GM18511 (cell line): ENCODE measurements at regions not wholly inside any gene's neighbourhood (a gene's known extent, or its start where the extent isn't known, plus 50 kb on each side); places are given as distances from the start of the nearest gene placed in this dataset.
"Not testable (repeated sequence)": the region's sequence is repeated elsewhere in the genome, so short reads cannot be mapped to it uniquely, and the experiment has no call there.

Source experiments
- ATAC-seq: cut with Tn5 transposase; IDR thresholded peaks from one replicate; pipeline ENCODE4 v1.9.1; 2021; ENCODE audit warnings: mild to moderate bottlenecking, moderate library complexity; ENCODE audit not compliant: unreplicated experiment

DNA sequence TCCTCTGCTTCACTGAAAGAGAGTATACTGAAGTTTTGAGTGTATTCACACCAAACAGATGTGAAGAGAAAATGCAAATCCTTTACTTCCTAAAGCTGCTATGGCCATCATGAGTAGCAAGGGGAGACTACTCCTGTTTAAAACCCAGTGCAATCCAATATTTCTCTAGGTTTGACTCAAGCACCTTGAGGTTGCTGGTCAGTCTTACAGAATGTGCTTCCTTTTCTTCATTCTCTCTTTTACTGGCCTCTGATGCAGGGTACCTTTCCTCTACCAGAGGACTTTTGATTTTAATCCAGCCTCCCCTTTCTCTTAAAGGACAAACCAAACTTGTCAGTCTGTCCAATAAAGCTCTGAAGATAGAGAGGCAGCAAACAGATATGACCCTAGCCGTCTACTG is 98.1 kb upstream of the TLE4 start:
- no peak for ATAC-seq

DNA sequence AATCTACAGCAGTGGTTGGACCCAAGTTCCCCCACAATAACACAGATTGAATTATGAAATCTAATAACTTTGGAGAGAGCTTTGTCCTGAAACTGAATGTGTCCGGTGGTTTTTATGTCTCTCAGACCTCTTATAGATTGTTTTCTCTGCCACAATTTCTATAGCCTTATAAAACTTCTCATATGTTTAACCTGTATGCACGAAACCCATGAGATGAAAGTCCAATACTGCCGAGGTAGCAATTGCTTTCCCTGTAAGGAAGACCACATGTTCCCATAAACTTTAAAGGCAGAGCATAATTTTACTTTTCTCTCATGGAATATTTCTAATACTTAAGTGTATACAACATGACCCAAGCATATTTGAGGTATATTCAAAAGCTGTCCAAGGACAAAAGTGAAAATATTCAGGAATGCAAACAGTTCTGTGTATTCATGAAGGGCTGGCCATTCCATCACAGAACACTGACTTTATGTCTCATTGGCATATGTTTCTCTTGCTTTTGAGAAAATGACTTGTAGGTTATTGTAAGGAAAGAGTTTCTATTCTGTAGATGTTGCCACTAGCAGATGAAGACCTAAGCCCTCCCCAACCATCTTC is 94.4 kb upstream of the TLE4 start:
- no peak for ATAC-seq

DNA sequence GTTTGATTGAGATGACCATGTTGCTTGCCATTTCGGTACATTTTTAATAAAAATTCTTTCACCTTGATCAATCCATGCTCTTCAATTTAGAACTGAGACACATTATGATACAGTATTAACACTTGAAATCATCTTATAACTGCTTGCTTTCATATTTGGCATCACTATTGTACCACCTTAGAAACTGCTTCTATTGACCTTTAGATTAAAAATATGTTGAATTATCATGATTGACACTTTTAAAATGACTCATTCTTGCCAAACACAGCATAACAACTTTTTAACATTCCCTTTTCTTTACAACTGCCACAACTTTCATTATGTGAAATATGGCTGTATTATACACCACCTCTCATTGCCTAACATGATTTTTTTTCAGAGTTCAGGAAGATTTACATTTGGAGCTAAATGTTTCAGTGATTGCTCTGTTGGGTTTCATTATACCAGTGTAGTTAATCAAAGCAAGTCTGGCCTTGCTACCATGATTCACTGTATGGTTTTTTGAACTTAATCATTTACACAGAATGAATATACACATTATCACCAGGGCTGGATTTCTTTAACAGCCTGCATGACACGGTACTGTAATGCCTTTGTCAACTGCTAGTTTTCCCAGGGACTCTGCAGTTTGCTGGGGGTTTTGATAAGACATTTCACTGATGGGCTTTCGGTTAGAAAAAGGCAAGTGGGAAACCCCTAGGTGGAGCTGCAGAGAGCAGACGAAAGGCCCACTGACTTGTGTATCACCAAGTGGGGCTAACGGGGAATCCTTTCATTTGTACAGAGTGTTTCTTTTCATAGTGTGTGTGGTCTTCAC is 93.6 kb upstream of the TLE4 start:
- peak; percentile 81 for ATAC-seq

DNA sequence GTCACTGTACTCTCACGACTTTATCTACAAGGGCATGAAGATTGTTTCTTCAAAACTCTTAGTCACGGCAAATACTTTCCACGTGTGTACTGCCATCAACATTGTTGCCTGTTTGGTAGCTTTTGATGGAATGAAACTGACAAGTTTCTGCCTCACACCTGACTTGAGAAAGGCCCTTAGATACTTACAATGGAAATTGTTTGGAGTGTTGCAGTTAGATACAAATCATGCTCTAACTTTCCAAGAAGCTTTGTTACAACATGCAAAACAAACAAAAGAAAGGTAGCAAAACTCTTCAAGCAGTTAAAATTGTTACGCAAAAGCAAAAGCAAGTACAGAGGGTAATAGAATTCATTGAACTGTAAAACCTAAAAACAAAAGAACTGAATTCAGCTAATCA is 91.1 kb upstream of the TLE4 start:
- no peak for ATAC-seq

DNA sequence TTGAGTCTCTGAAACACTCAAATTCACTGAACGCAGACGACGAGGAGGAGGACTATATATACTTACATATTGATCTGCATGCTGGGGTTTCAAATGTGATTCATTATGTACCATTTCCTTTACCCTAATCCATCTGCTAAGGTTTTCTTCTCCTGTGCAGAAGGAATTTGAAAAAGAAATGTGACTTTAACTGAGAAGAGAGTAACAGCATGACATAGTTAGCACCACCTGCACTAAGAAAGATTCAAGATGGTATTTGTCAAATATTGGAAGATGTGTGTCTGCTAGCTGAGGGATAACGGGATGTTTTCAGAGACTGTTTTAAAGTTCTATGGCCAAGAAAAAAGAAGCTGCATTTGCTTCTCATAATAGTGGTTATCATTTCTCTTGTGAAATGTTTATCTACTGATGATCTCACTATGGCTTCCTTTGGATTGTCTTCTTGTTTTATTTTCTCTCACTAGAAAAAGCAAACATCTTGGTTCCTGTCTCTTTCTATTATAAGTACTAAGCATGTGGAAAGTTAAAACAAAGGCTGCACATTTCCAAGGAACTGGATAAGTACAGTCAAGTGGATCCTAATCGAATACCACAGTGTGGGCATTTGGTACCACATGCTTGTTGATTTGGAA is 89.8 kb upstream of the TLE4 start:
- no peak for ATAC-seq

DNA sequence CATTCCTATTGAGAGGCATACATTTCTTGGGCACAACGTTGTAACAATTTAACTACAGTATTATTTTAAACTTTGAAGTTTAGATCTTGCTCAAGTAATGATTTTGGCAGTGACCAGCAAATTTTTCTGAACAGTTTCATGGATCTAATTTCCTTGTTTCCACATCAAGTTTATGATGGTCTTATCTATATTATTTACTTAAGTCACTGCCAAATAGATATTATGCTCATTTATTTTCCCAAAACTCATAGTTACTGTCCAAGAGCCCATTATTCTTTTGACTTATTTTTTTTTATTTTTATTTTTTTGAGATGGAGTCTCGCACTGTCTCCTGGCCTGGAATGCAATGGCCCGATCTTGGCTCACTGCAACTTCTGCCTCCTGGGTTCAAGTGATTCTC is 86.5 kb upstream of the TLE4 start:
- no peak for ATAC-seq

DNA sequence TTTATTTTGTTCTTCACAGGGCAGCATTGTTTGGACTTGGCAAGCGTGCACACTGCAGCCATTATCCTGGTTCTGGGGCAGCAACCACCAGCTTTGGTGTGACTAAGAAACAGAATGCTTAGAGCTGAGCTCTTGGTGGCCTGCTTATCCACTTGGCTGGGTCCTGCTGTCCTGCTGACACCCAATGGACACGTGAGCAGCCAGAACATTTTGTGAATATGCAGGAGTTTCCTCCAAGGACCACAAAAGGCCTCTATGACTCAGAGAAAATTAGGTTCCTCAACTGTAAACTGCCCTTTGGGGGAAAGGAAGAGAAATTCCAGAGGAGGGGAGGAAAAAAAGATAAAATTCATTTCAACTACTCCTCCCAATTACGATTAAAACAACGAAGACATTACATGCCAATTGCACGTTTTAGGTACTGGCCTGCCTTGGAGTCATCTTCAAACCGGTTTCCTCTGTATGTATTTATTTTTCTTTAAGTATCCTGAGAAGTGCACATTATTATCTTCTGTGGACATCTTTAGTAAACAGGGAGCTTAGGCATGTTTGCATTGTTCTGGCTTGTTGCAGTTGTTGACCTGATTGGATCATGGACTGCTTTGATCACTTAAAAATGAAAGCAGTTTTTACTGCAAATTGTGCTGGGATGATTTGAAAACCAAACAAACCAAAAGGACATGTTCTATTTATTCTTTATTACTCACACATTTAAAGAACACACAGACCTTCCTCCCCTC is 82.3 kb upstream of the TLE4 start:
- ATAC-seq, result no peak

DNA sequence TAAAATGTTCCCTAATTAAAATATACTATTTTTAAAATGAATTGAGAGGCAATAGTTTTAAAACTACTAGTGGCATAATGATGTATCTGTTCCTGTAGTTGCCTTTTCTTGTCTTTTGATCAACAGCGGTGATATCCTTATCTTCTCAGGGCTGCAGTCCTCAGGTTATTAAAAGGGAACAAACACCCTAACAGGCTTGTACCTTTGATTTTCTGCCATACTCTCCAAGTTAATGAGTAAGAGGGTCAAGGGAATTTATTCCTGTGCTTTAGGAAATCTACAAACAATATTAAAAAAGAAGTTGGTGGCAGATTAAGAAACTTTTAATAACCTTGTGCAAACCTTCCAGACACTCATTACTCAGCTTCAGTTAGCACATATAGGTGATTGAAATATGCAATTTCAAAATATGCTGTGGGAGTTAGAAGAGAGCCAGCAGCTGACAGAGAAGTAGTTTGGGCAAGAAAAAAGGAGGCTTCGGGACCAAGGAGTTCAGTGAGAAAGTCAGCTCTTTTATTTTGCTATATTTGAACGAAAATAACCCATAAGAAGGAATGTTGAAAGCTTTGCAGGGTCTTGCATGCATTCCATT is 81.0 kb upstream of the TLE4 start:
- no peak for ATAC-seq

DNA sequence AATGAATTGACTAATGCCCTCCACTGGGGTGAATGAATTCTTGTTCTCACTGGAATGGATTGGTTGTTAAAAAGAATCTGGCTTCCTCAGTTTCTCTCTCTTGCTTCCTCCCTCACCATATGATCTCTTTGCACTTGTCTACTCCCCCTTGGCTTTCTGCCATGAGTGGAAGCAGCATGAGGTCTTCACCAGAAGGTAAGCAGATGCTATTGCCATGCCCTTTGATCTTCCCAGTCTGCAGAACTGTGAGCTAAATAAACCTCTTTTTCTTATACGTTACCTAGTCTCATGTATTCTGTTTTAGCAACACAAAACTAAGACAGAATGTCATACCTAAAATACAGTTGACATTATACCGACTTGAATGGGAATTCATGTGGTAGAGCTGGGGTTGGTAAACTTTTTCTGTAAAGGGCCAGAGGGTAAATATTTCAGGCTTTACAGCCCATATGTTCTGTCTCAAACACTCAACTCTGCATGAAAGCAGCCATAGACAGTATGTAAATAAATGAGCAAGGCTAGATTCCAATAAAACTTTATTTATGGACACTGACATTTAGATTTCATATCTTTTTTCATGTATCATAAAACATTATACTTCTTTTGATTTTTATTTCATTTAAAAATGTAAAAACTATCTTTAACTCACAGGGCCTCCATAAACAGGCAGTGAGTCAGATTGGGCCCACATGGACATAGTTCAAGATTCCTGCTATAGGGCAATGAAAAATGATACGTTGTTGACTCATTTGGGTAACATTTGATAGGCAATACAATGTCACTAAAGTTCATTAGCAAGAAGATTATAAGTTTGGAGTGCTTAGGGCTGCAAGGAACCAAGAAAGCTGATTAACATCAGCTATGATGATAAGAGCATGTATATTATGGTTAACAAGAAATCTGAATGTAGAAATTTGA is 79.4 kb upstream of the TLE4 start:
- ATAC-seq, result no peak

DNA sequence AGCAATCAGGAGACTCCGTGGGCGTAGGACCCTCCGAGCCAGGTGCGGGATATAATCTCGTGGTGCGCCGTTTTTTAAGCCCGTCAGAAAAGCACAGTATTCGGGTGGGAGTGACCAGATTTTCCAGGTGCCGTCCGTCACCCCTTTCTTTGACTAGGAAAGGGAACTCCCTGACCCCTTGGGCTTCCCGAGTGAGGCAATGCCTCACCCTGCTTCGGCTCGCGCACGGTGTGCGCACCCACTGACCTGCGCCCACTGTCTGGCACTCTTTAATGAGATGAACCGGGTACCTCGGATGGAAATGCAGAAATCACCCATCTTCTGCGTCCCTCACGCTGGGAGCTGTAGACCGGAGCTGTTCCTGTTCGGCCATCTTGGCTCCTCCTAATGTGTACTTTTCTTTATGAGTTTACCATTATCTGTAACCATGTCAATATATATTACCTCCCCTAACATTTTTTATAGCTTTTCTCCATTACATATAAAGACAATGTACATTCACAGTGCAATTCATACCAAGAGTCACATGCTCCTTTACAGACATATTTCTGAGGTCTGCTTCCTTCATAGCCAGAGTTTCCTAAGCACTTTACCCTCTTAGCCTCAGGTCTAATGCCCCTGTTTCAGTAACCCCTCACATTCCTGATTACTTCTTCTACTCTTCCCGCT is 71.4 kb upstream of the TLE4 start:
- not testable (repeated sequence) for ATAC-seq

DNA sequence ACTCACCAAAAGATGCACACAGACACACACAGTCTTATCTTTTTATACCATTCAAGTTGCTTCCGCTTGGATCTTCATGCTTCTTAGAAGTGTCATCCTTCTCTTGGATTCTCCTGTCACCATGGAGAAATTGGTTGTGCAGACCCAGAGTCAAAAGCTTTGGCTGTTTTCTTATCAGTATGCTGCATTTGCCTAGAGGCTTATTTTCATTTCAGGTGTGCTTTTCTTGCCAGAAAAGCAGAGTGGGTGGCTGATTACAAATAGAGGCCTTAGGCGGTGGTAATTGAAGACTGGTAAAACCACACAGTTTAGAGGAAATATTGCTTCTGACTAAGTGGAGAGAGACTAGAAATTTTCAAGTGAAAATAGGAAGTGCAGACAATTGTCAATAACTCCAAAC is 70.2 kb upstream of the TLE4 start:
- no peak for ATAC-seq

DNA sequence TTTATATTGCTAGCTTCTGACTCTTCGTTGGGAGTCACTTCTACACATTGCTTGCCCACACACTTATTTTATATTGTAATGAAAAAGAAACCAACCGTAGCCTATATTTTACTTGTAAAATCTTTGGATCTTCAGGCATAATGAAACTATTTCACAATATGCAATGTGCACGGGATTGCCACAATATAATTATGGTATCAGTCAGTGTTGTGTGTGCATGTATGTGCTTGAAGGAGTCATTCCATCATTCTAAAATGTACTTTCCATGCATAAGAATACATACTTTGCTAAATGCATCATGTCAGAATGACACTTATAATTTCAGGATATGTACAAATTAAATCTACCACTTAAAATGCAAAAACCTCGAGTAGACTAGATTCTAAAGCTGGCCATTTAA is 64.0 kb upstream of the TLE4 start:
- no peak for ATAC-seq

DNA sequence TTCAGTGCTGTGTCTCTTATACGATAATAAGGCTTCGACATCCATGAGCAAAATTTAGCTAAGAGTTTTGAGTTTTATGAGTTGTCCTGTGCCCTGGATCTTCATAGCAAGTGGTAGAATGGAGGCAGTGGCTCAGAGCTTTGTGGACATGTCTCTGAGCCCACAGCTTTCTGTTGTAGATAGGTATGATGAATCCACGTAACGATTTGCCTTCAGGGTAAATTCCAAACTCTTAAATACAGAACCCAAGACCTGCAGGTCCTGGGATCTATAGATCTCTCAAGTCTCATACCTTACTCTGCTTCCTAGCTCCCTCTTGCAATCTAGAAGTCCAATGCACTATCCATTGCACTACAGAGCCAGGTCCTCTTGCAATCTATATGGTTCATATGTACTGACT is 59.5 kb upstream of the TLE4 start:
- ATAC-seq, result no peak
